DOHH2 (cell line): ENCODE measurements at regions not wholly inside any gene's neighbourhood (a gene's known extent, or its start where the extent isn't known, plus 50 kb on each side); places are given as distances from the start of the nearest gene placed in this dataset.

Experiments used
- EZH2phosphoT487 ChIP-seq: fragments of 200-600 bp; sonication (generic); IDR thresholded peaks from 2 replicates; pipeline ENCODE4 v1.6.1; 2017; ENCODE audit warnings: borderline replicate concordance, mild to moderate bottlenecking, antibody characterized with exemption, low read length, moderate library complexity, mixed read lengths
- TF ChIP-seq, protein P1 (sequence below): fragments of 200-600 bp; sonication (generic); IDR thresholded peaks from one replicate; pipeline ENCODE4 v1.5.1; 2014; ENCODE audit warnings: antibody characterized with exemption, mild to moderate bottlenecking, low read depth, low read length; ENCODE audit not compliant: poor library complexity, severe bottlenecking

DNA sequence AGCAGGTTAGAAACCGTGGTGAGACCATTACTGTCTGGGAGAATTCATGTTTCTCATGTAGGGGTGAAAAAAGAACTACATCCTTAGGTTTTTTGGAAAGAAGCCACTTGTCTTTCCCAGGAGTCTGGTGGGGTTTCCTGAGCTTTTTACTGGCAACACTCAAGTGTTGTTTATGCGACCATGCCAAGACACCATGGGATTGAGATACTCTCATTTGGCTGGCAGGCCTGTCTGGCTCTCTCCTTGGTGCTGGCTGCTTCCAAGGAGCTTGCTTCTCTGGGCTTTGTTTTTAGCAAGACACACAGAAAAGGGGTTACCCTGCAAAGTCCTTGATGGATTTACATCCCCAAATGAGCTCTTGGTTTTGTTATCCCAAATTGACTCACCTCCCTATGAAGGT, 80.9 kb upstream of the ISL1 start:
- TF ChIP-seq, protein P1, sequence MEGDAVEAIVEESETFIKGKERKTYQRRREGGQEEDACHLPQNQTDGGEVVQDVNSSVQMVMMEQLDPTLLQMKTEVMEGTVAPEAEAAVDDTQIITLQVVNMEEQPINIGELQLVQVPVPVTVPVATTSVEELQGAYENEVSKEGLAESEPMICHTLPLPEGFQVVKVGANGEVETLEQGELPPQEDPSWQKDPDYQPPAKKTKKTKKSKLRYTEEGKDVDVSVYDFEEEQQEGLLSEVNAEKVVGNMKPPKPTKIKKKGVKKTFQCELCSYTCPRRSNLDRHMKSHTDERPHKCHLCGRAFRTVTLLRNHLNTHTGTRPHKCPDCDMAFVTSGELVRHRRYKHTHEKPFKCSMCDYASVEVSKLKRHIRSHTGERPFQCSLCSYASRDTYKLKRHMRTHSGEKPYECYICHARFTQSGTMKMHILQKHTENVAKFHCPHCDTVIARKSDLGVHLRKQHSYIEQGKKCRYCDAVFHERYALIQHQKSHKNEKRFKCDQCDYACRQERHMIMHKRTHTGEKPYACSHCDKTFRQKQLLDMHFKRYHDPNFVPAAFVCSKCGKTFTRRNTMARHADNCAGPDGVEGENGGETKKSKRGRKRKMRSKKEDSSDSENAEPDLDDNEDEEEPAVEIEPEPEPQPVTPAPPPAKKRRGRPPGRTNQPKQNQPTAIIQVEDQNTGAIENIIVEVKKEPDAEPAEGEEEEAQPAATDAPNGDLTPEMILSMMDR, result no peak
- no peak for TF ChIP-seq EZH2phosphoT487
